B cell (primary cell): ENCODE measurements at regions not wholly inside any gene's neighbourhood (a gene's known extent, or its start where the extent isn't known, plus 50 kb on each side); places are given as distances from the start of the nearest gene placed in this dataset.
"Not testable (repeated sequence)": the region's sequence is repeated elsewhere in the genome, so short reads cannot be mapped to it uniquely, and the experiment has no call there.

ENCODE experiments used
- ATAC-seq: fragments of 200-7000 bp; cut with Tn5 transposase; one replicate; pipeline ENCODE4 v1.10.0; 2021; ENCODE audit warnings: low read depth, mild to moderate bottlenecking, moderate number of reproducible peaks, moderate library complexity
- CTCF ChIA-PET: fragments of 350-600 bp; sonication (Branson Sonifier 250); formaldehyde crosslinking; loops from one replicate; lab custom pipeline; 2021; ENCODE audit warnings: antibody characterized with exemption, inconsistent platforms; lab: Charles Lee
- POLR2A ChIA-PET: fragments of 350-600 bp; sonication (Branson Sonifier 250); formaldehyde crosslinking; loops from one replicate; lab custom pipeline; 2021; ENCODE audit warnings: antibody characterized with exemption; lab: Charles Lee
- DNase-seq: peaks from one replicate; pipeline ENCODE4 v3.0.0; 2013
- H2AFZ ChIP-seq: 2 replicates; pipeline ENCODE4 v1.6.1; 2012; ENCODE audit warnings: mild to moderate bottlenecking, low read depth, low read length; ENCODE audit not compliant: insufficient read depth, poor library complexity, severe bottlenecking
- H3K27ac ChIP-seq, 2 donors: 1 replicate in 1 of 2; 2 replicates in 1 of 2; pipeline ENCODE4 v1.5.1; 2012 to 2013; ENCODE audit warnings: low read length in 2 of 2, mild to moderate bottlenecking in 2 of 2, moderate library complexity in 1 of 2
- H3K27me3 ChIP-seq, 4 experiments: fragments of 200-600 bp in 1 of 4; sonication (generic) in 1 of 4; replicated peaks in 1 of 4; 1 replicate in 2 of 4; 2 replicates in 2 of 4; pipeline versions ENCODE4 v1.6.1 to v1.7.0; 2013 to 2016; ENCODE audit warnings: low read length in 3 of 4, mild to moderate bottlenecking in 2 of 4, mixed read lengths in 1 of 4, moderate library complexity in 1 of 4; ENCODE audit not compliant: insufficient read depth in 4 of 4, control insufficient read depth in 3 of 4; ENCODE audit errors: control extremely low read depth in 1 of 4
- H3K36me3 ChIP-seq, 2 experiments: replicated peaks in 1 of 2; 1 replicate in 1 of 2; 2 replicates in 1 of 2; pipeline versions ENCODE4 v1.6.1 to v1.7.1; 2013; ENCODE audit warnings: low read length in 1 of 2; ENCODE audit not compliant: insufficient read depth in 2 of 2, control insufficient read depth in 1 of 2; ENCODE audit errors: control extremely low read depth in 1 of 2, extremely low read depth in 1 of 2
- H3K4me1 ChIP-seq, 2 donors: fragments of 200-600 bp in 1 of 2; sonication (generic) in 1 of 2; 1 replicate in 1 of 2; 2 replicates in 1 of 2; pipeline versions ENCODE4 v1.5.1 to v1.6.1; 2013 to 2017; ENCODE audit warnings: low read length in 2 of 2; ENCODE audit not compliant: control insufficient read depth in 2 of 2, insufficient read depth in 2 of 2
- H3K4me2 ChIP-seq: replicated peaks from 2 replicates; pipeline ENCODE3; 2012; ENCODE audit warnings: mild to moderate bottlenecking, low read depth, low read length; ENCODE audit not compliant: poor library complexity, severe bottlenecking
- H3K4me3 ChIP-seq, 5 experiments: fragments of 200-600 bp in 1 of 5; sonication (generic) in 1 of 5; 1 replicate in 3 of 5; 2 replicates in 2 of 5; pipeline versions ENCODE4 v1.5.1 to v1.7.0; 2011 to 2016; ENCODE audit warnings: low read length in 4 of 5, mild to moderate bottlenecking in 4 of 5, low read depth in 2 of 5, control low read depth in 1 of 5, moderate library complexity in 1 of 5; ENCODE audit not compliant: insufficient read depth in 1 of 5; ENCODE audit errors: control extremely low read depth in 1 of 5, extremely low read depth in 1 of 5
- H3K79me2 ChIP-seq: fragments of 200-600 bp; sonication (generic); one replicate; pipeline ENCODE4 v1.6.0; 2016; ENCODE audit warnings: low read length; ENCODE audit not compliant: control insufficient read depth, insufficient read depth
- H3K9ac ChIP-seq: fragments of 200-600 bp; sonication (generic); 2 replicates; pipeline ENCODE4 v1.6.1; 2017; ENCODE audit warnings: mild to moderate bottlenecking, low read length, moderate library complexity
- H3K9me3 ChIP-seq, 3 donors: one replicate each; pipeline versions ENCODE4 v1.6.1 to v1.7.1; 2013; ENCODE audit warnings: low read length in 2 of 3; ENCODE audit not compliant: control insufficient read depth in 2 of 3, insufficient read depth in 1 of 3; ENCODE audit errors: control extremely low read depth in 1 of 3
- H4K20me1 ChIP-seq: 2 replicates; pipeline ENCODE4 v1.6.0; 2012; ENCODE audit warnings: mild to moderate bottlenecking, low read length; ENCODE audit not compliant: insufficient read depth, control insufficient read depth, poor library complexity, severe bottlenecking
- H3K27ac Mint-ChIP-seq: one replicate; pipeline ENCODE4 v1.8.0; 2021; ENCODE audit warnings: mixed read lengths
- H3K27me3 Mint-ChIP-seq: one replicate; pipeline ENCODE4 v1.8.0; 2021; ENCODE audit warnings: mixed read lengths
- H3K4me1 Mint-ChIP-seq: one replicate; pipeline ENCODE4 v1.8.0; 2021; ENCODE audit warnings: mixed read lengths
- H3K4me3 Mint-ChIP-seq: one replicate; pipeline ENCODE4 v1.8.0; 2021; ENCODE audit warnings: mixed read lengths
- H3K9me3 Mint-ChIP-seq: one replicate; pipeline ENCODE4 v1.8.0; 2022; ENCODE audit warnings: mixed read lengths; ENCODE audit not compliant: insufficient read depth
- EZH2 ChIP-seq: IDR thresholded peaks from 2 replicates; pipeline ENCODE4 v1.6.1; 2012; ENCODE audit warnings: borderline replicate concordance, low read depth, mild to moderate bottlenecking, moderate library complexity, low read length; ENCODE audit not compliant: insufficient read depth, poor library complexity, severe bottlenecking
- WGBS: methylation state at CpG from one replicate; pipeline ENCODE4 v1.1.5; 2013; ENCODE audit warnings: missing lambda C conversion rate; ENCODE audit not compliant: insufficient coverage; 5-methylcytosine and 5-hydroxymethylcytosine counted together
- intact Hi-C: fragments of 100-400 bp; cut with micrococcal nuclease; formaldehyde crosslinking; loops from one replicate; pipeline ENCODE4 v1.10.0; 2022
- TF ChIP-seq, protein P1 (sequence below): fragments of 200-600 bp; IDR thresholded peaks from one replicate; pipeline ENCODE4 v1.8.0; 2022; ENCODE audit warnings: antibody characterized with exemption, mild to moderate bottlenecking

DNA sequence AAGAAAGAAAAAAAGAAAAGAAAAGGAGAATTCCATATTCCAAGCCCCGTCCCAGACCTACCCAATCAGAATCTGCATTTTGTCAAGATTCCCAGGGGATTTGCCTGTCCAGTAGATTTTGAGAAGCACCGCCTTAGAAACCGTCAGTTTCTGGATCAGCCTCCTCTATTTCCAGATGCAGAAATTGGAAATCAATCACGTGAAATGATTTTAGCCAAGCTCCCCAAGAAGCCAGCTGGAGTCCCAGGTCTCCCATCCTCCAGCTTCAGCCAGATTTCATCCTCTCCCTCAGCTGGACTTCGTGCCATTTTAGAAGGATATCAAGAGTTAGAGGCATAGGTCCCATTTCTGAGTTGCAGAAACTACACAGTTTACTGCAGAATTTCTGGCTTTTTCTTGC, 629.3 kb downstream of the MID1IP1 start:
- Histone ChIP-seq H3K4me3 (no peak overlapping the region), H3K27ac (no peak overlapping the region), H4K20me1 (no peaks in the 10 kb centered on the region), H2AFZ (no peak overlapping the region), H3K4me2 (no peak overlapping the region), H3K27me3 (no peaks in the 10 kb centered on the region), H3K36me3 (no peaks in the 10 kb centered on the region), H3K9me3 (no peaks in the 10 kb centered on the region), H3K79me2 (no peaks in the 10 kb centered on the region), H3K4me1 (no peaks in the 10 kb centered on the region), H3K9ac (no peak overlapping the region)
- no peak for TF ChIP-seq EZH2
- TF ChIP-seq, protein P1, sequence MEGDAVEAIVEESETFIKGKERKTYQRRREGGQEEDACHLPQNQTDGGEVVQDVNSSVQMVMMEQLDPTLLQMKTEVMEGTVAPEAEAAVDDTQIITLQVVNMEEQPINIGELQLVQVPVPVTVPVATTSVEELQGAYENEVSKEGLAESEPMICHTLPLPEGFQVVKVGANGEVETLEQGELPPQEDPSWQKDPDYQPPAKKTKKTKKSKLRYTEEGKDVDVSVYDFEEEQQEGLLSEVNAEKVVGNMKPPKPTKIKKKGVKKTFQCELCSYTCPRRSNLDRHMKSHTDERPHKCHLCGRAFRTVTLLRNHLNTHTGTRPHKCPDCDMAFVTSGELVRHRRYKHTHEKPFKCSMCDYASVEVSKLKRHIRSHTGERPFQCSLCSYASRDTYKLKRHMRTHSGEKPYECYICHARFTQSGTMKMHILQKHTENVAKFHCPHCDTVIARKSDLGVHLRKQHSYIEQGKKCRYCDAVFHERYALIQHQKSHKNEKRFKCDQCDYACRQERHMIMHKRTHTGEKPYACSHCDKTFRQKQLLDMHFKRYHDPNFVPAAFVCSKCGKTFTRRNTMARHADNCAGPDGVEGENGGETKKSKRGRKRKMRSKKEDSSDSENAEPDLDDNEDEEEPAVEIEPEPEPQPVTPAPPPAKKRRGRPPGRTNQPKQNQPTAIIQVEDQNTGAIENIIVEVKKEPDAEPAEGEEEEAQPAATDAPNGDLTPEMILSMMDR: no peak
- Mint-ChIP-seq H3K4me1 (peaks cover 6% of the 10 kb centered on the region), H3K4me3 (no peak overlapping the region), H3K9me3 (no peaks in the 10 kb centered on the region), H3K27me3 (no peaks in the 10 kb centered on the region), H3K27ac (no peak overlapping the region)
- no peak for DNase-seq
- 100% methylated on average over 1 of the region's 5 CpGs for WGBS
- ChIA-PET POLR2A (no interaction called here), CTCF (no interaction called here)
- intact Hi-C loops: no loop called here
- ATAC-seq: no peak

DNA sequence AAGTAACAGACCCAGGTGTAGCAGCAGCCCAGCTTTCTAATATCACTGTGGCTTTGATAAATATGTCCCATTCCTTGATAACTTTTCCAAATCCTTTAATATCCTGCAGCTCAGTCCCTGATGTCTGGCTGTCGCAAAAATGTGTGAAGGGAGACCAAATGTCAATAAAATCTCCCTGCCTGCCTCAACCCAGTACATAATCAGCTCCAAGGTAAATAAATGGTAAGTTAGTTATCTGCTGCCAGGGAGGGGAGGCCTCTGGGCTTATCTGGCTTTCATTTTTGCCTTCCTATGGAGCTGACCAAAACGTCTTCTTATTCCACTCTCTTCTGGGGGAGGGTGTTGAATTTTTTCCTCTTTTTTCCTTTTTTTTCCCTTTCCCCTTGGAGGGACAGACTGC, 630.6 kb downstream of the MID1IP1 start:
- Mint-ChIP-seq H3K4me1 (peaks cover 16% of the 10 kb centered on the region), H3K27ac (no peak overlapping the region), H3K9me3 (no peaks in the 10 kb centered on the region), H3K4me3 (no peak overlapping the region), H3K27me3 (no peaks in the 10 kb centered on the region)
- Histone ChIP-seq H3K4me2 (no peak overlapping the region), H3K4me3 (no peak overlapping the region), H4K20me1 (no peaks in the 10 kb centered on the region), H3K9me3 (peaks cover 0 to 1% (median 0%) of the 10 kb centered on the region in 3 donors), H3K27ac (no peak overlapping the region), H3K4me1 (peaks cover 7 to 11% of the 10 kb centered on the region in 2 donors), H3K36me3 (no peaks in the 10 kb centered on the region), H2AFZ (no peak overlapping the region), H3K9ac (no peak overlapping the region), H3K79me2 (no peaks in the 10 kb centered on the region), H3K27me3 (no peaks in the 10 kb centered on the region)
- CTCF ChIA-PET: no interaction called here
- ATAC-seq (no peak), DNase-seq (no peak)
- intact Hi-C loops: no loop called here
- TF ChIP-seq, protein P1: no peak
- no peak for TF ChIP-seq EZH2
- POLR2A ChIA-PET: no interaction called here
- no CpG with 5 or more reads among the region's 2 CpGs for WGBS

DNA sequence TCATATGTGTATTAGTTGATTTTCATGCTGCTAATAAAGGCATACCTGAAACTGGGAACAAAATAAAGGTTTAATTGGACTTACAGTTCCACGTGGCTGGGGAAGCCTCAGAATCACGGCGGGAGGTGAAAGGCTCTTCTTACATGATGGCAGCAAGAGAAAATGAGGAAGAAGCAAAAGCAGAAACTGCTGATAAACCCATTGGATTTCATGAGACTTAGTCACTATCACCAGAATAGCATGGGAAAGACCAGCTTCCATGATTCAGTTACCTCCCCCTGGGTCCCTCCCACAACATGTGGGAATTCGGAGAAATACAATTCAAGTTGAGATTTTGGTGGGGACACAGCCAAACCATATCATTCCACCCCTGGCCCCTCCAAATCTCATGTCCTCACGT, 633.4 kb downstream of the MID1IP1 start:
- H3K9me3 ChIP-seq, intact Hi-C loops, H3K9me3 Mint-ChIP-seq, H4K20me1 ChIP-seq, ATAC-seq, H3K9ac ChIP-seq, H3K79me2 ChIP-seq, H3K4me3 ChIP-seq, H3K36me3 ChIP-seq, DNase-seq, POLR2A ChIA-PET, H3K27me3 Mint-ChIP-seq, H3K27me3 ChIP-seq, H3K27ac ChIP-seq, H2AFZ ChIP-seq, H3K4me2 ChIP-seq, H3K4me3 Mint-ChIP-seq, H3K27ac Mint-ChIP-seq, CTCF ChIA-PET: not testable (repeated sequence)
- peaks cover 22 to 26% of the 10 kb centered on the region in 2 donors for H3K4me1 ChIP-seq
- WGBS: no CpG with 5 or more reads among the region's 5 CpGs
- H3K4me1 Mint-ChIP-seq: peaks cover 20% of the 10 kb centered on the region
